ENCODE measurements at regions not wholly inside any gene's neighbourhood (a gene's known extent, or its start where the extent isn't known, plus 50 kb on each side); places are given as distances from the start of the nearest gene placed in this dataset.

GRCh38 chr3:103609472-103609871, 1174.7 kb downstream of the ZPLD1 start:
- no peaks in the 10 kb centered on the region for H3K27me3 ChIP-seq (ENCODE audit: insufficient read depth, poor library complexity, severe bottlenecking)
- no peak overlapping the region for H3K4me3 ChIP-seq (replicated peaks; ENCODE audit: insufficient read depth, low read length)
- no peak overlapping the region for H3K27ac ChIP-seq (replicated peaks)
- TF ChIP-seq SPI1 (IDR thresholded peaks at IDR 0.05; ENCODE audit: borderline replicate concordance, low read depth) (no peak), GABPA (IDR thresholded peaks at IDR 0.05; ENCODE audit: low read depth) (no peak), POLR2AphosphoS5 (IDR thresholded peaks at IDR 0.05; ENCODE audit: low read depth) (no peak), REST (IDR thresholded peaks at IDR 0.05; ENCODE audit: insufficient replicate concordance, low read depth) (no peak)
- TF ChIP-seq, protein P1, sequence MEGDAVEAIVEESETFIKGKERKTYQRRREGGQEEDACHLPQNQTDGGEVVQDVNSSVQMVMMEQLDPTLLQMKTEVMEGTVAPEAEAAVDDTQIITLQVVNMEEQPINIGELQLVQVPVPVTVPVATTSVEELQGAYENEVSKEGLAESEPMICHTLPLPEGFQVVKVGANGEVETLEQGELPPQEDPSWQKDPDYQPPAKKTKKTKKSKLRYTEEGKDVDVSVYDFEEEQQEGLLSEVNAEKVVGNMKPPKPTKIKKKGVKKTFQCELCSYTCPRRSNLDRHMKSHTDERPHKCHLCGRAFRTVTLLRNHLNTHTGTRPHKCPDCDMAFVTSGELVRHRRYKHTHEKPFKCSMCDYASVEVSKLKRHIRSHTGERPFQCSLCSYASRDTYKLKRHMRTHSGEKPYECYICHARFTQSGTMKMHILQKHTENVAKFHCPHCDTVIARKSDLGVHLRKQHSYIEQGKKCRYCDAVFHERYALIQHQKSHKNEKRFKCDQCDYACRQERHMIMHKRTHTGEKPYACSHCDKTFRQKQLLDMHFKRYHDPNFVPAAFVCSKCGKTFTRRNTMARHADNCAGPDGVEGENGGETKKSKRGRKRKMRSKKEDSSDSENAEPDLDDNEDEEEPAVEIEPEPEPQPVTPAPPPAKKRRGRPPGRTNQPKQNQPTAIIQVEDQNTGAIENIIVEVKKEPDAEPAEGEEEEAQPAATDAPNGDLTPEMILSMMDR (IDR thresholded peaks at IDR 0.05; ENCODE audit: insufficient read depth, low read length), result no peak
- DNase-seq (ENCODE audit: low read depth in 1 of 2, low spot score in 1 of 2), result no peak

DNA sequence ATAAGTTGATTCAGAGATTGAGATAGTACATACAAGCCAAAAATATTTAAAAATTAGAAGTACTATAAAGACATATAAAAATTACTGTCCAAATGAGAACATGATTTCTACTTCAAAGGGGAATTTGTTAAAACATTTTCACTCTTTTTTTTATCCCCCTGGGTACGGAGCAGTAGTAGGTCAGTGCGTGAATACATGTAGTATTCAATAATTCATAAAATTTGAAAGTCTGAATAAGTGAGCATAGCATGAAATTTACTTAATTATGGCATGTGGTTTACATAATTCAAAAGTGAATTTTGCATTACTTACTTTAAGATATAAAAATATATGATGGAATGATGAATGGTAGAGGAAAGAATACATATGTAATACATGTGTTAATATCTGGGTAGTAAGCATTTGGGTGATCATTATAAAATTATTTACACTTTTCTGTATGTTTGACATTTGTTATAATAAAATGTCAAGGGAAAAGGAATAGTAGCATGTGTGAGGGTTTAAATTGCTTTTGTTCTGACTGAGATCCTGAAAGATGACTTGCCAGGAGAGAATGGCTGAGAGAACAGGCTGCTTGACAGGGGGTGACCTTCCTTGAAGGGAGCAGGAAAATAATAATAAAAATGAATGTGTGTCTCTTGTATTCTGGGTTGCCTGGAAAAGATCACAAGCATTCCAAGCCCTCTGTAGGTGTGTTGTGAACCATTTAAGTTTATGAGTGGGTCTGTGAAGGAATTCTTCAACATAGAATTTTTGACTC, 1178.8 kb downstream of the ZPLD1 start:
- DNase-seq (ENCODE audit: low read depth in 1 of 2, low spot score in 1 of 2), result no peak
- TF ChIP-seq POLR2AphosphoS5 (IDR thresholded peaks at IDR 0.05; ENCODE audit: low read depth) (no peak), SPI1 (IDR thresholded peaks at IDR 0.05; ENCODE audit: borderline replicate concordance, low read depth) (no peak), REST (IDR thresholded peaks at IDR 0.05; ENCODE audit: insufficient replicate concordance, low read depth) (no peak), GABPA (IDR thresholded peaks at IDR 0.05; ENCODE audit: low read depth) (no peak)
- TF ChIP-seq, protein P1 (IDR thresholded peaks at IDR 0.05; ENCODE audit: insufficient read depth, low read length), result no peak
- H3K4me3 ChIP-seq (replicated peaks; ENCODE audit: insufficient read depth, low read length), result no peak overlapping the region
- H3K27me3 ChIP-seq (ENCODE audit: insufficient read depth, poor library complexity, severe bottlenecking), result no peaks in the 10 kb centered on the region
- no peak overlapping the region for H3K27ac ChIP-seq (replicated peaks)

GRCh38 chr3:103614719-103615118, 1179.9 kb downstream of the ZPLD1 start:
- no peak for DNase-seq (ENCODE audit: low read depth in 1 of 2, low spot score in 1 of 2)
- Histone ChIP-seq H3K27me3 (ENCODE audit: insufficient read depth, poor library complexity, severe bottlenecking) (no peaks in the 10 kb centered on the region), H3K4me3 (replicated peaks; ENCODE audit: insufficient read depth, low read length) (no peak overlapping the region), H3K27ac (replicated peaks) (no peak overlapping the region)
- TF ChIP-seq SPI1 (IDR thresholded peaks at IDR 0.05; ENCODE audit: borderline replicate concordance, low read depth), result no peak
- TF ChIP-seq REST (IDR thresholded peaks at IDR 0.05; ENCODE audit: insufficient replicate concordance, low read depth), result no peak
- no peak for TF ChIP-seq GABPA (IDR thresholded peaks at IDR 0.05; ENCODE audit: low read depth)
- no peak for TF ChIP-seq POLR2AphosphoS5 (IDR thresholded peaks at IDR 0.05; ENCODE audit: low read depth)
- TF ChIP-seq, protein P1 (IDR thresholded peaks at IDR 0.05; ENCODE audit: insufficient read depth, low read length), result no peak

All from HL-60 (cell line).